Astrocyte (in vitro differentiated cells and primary cell): ENCODE measurements at regions not wholly inside any gene's neighbourhood (a gene's known extent, or its start where the extent isn't known, plus 50 kb on each side); places are given as distances from the start of the nearest gene placed in this dataset.

Experiments
- CTCF ChIP-seq: IDR thresholded peaks from 2 replicates; pipeline ENCODE4 v1.5.1; 2011; ENCODE audit warnings: low read depth, mild to moderate bottlenecking, inconsistent platforms, low read length, moderate library complexity; ENCODE audit not compliant: insufficient read depth
- EZH2 ChIP-seq: IDR thresholded peaks from 2 replicates; pipeline ENCODE4 v1.6.1; 2012; ENCODE audit warnings: mild to moderate bottlenecking, low read length, inconsistent platforms; ENCODE audit not compliant: insufficient read depth

DNA sequence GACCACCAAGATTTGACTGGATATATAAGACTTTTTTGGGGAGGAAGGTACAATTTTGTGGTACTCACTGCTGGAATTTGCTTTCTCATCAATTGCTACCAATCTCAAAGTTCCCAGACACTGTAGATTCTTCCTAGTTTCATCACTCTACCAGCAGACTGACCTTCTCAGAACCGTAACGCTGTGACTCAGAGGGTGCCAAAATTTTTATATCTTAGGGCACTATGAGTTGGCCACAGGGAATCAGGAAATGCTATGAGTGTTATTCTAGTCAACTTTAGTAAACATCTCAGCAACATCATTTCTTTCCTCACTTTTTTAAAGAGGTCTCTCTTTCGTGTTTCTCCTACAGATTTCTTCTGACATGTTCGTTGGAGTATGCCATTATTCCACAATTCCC, 499.0 kb downstream of the TMX3 start:
- TF ChIP-seq CTCF (no peak), EZH2 (no peak)
